ENCODE measurements at regions not wholly inside any gene's neighbourhood (a gene's known extent, or its start where the extent isn't known, plus 50 kb on each side); places are given as distances from the start of the nearest gene placed in this dataset.

DNA sequence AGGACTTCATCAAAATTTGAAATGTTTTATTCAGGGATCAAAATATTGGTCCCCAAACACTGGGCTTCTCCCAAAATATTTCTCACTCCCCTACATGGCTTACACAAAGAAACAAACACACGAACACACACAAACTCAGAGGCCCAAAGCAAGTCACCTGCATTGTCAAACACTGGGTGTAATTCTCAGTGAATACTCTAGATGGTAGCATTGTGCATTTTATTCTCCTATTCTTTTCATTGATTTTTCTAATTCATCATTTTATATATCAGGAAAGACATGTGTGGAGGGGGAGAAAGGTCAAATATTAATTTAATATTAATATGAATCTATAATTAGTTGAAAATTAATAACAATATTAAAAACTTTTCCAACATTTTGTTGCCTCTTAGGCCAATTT is 72.3 kb upstream of the TNMD start:
- DNase-seq: peak; percentile 6 to 14

DNA sequence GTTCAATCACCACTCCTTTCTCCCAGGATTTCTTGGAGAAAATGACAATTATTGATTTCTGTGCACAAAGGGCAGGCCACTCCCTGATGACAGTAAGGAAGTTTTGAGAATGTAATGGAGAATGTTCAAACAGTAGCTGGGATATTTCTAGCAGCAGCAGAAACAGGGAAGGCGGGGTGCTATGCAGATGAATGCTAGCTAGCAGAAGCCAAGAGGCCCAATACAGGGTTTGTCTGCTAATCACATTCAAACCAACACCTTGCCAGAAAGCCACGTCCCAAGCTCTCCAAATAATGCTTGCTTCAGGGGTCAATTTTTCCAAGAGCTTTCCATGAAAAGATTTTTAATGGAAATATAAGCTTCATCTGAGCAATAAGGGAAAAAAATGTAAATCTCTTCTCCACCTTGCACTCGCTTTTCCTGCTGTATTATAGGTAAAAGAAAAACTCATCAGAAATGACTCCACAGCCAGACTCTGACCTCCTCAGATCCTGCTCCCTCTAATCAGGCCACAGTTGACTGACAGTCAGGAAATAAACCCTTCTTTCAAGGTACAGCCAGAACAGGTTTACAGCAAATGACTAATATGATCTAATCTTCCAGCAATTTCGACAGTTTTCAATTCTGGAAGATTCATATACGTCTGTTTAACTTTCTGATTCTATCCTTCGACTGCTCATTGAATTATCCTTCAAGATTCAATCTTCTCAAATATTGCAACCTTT is 84.7 kb upstream of the PCDH19 start:
- DNase-seq: no peak

DNA sequence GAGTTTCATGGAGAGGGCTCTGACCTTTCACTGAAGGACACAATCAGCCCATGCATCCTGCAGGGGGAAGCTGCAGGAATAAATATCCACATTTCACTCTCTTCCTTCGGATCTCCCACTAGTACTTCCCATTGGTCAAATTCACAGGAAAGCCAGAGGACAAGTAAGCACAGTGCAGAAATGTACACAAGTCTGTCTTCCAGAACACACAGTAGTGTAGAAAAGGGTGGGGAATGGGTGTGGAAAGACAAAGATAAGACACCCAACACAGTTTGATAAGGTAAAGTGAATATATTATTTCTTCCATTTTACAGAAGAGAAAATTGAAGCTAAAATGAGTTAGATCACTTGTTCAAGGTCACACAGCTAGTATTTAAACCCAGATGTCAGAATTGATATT is 81.1 kb upstream of the PCDH19 start:
- no peak for DNase-seq

DNA sequence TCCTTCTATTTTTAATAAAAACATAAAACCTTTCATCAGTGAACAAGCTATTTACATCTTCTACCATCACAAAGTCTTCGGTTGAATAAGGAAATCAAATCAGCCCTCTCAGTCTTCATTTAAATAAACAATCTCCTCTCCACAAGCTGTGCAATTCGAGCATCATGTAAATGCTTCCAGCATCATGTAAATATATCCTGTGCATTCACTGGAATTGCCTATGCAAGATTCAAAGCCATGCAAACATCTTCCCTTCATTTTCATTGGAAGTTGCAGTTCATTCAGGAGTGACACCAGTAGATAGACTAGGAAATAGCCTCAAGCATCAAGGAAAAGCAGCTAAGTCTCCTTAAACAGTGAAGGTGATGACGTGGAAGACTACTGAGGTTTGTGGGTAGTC is 77.7 kb upstream of the PCDH19 start:
- DNase-seq: no peak

- no peak for DNase-seq
Measured at GRCh38 chrX:100484971-100485370, 74.9 kb upstream of the PCDH19 start.

DNA sequence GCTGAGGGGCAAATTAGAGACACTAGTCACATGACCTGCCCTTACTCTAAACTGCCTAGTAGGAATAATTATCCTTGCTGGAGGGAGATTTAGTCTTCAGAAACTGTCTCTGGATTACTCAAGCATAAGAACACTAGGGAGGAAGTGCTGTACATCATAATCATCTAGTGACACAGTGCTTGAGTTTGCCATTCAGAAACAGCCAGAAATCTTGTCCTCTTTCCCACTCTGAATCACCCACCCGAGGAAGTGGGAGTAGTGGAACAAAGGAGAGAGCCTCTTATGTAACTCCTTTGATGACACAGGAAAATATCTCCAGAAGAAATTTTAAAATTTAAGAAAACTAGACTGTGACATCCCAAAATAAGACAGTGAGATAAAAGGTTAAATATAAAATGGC is 69.3 kb upstream of the PCDH19 start:
- DNase-seq: no peak

DNA sequence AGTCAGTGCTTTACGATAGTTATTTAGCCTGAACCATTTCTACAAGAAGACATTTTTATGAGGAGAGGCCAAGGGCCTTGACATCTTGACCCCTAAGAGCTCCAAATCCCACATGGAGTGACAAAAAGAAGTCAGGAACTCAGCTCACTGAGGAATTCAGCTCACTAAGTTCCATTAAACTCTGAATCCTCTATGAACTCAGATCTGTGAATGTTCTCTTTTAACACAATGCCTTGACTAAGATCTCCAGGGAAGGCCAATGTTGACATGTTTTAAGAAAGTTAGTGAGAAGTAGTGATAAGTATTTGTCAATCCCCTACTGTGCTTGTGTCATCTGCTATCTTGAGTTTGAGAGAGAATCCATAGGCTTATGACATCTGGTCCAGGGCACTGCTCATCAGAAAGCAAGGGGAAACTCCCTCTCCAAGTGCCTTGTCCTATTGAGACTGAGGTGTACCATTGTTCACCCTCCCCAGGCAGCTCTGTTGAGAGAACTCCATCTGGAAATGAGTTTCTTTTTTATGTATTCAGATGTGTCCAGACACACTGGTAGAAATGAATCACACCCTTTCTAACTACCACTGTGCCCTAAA is 68.7 kb upstream of the PCDH19 start:
- no peak for DNase-seq

GRCh38 chrX:100477958-100478357 is 67.9 kb upstream of the PCDH19 start:
- no peak for DNase-seq

- DNase-seq: no peak
Measured at GRCh38 chrX:100477467-100477866, 67.4 kb upstream of the PCDH19 start.

Data from Kasumi-1 (cell line).